ENCODE measurements at regions not wholly inside any gene's neighbourhood (a gene's known extent, or its start where the extent isn't known, plus 50 kb on each side); places are given as distances from the start of the nearest gene placed in this dataset.

- H3K9me3 ChIP-seq (replicated peaks; ENCODE audit: control insufficient read depth, low read depth, low read length): no peaks in the 10 kb centered on the region
- WGBS (ENCODE audit: insufficient coverage): no CpG with 5 or more reads among the region's 3 CpGs
- DNase-seq: no peak
- no peak overlapping the region for H3K27ac ChIP-seq (ENCODE audit: low read length)
- H3K4me1 ChIP-seq (ENCODE audit: control insufficient read depth, insufficient read depth, low read length): no peaks in the 10 kb centered on the region
- H3K4me3 ChIP-seq (ENCODE audit: low read length): no peak overlapping the region
- no peaks in the 10 kb centered on the region for H3K36me3 ChIP-seq (ENCODE audit: control insufficient read depth, insufficient read depth, low read length)
- H3K27me3 ChIP-seq (ENCODE audit: control insufficient read depth, insufficient read depth, low read length): no peaks in the 10 kb centered on the region
Measured at GRCh38 chr1:187872550-187872949, 1043.8 kb downstream of the PLA2G4A start.

GRCh38 chr1:187873126-187873525 is 1044.4 kb downstream of the PLA2G4A start:
- no CpG with 5 or more reads among the region's 2 CpGs for WGBS (ENCODE audit: insufficient coverage)
- DNase-seq: no peak
- Histone ChIP-seq H3K27ac (ENCODE audit: low read length) (no peak overlapping the region), H3K4me1 (ENCODE audit: control insufficient read depth, insufficient read depth, low read length) (no peaks in the 10 kb centered on the region), H3K36me3 (ENCODE audit: control insufficient read depth, insufficient read depth, low read length) (no peaks in the 10 kb centered on the region), H3K9me3 (replicated peaks; ENCODE audit: control insufficient read depth, low read depth, low read length) (no peaks in the 10 kb centered on the region), H3K4me3 (ENCODE audit: low read length) (no peak overlapping the region), H3K27me3 (ENCODE audit: control insufficient read depth, insufficient read depth, low read length) (no peaks in the 10 kb centered on the region)

GRCh38 chr1:187876775-187877174 is 1048.0 kb downstream of the PLA2G4A start:
- no peaks in the 10 kb centered on the region for H3K9me3 ChIP-seq (replicated peaks; ENCODE audit: control insufficient read depth, low read depth, low read length)
- DNase-seq: no peak
- H3K4me1 ChIP-seq (ENCODE audit: control insufficient read depth, insufficient read depth, low read length): no peaks in the 10 kb centered on the region
- WGBS (ENCODE audit: insufficient coverage): 100% methylated on average over 2 of the region's 2 CpGs
- no peak overlapping the region for H3K4me3 ChIP-seq (ENCODE audit: low read length)
- H3K27me3 ChIP-seq (ENCODE audit: control insufficient read depth, insufficient read depth, low read length): no peaks in the 10 kb centered on the region
- H3K36me3 ChIP-seq (ENCODE audit: control insufficient read depth, insufficient read depth, low read length): no peaks in the 10 kb centered on the region
- H3K27ac ChIP-seq (ENCODE audit: low read length): no peak overlapping the region

GRCh38 chr1:187877220-187877619 is 1048.5 kb downstream of the PLA2G4A start:
- no peak for DNase-seq
- no peaks in the 10 kb centered on the region for H3K27me3 ChIP-seq (ENCODE audit: control insufficient read depth, insufficient read depth, low read length)
- no peaks in the 10 kb centered on the region for H3K36me3 ChIP-seq (ENCODE audit: control insufficient read depth, insufficient read depth, low read length)
- no CpG with 5 or more reads among the region's 5 CpGs for WGBS (ENCODE audit: insufficient coverage)
- no peak overlapping the region for H3K27ac ChIP-seq (ENCODE audit: low read length)
- H3K4me1 ChIP-seq (ENCODE audit: control insufficient read depth, insufficient read depth, low read length): no peaks in the 10 kb centered on the region
- no peak overlapping the region for H3K4me3 ChIP-seq (ENCODE audit: low read length)
- H3K9me3 ChIP-seq (replicated peaks; ENCODE audit: control insufficient read depth, low read depth, low read length): no peaks in the 10 kb centered on the region

- 100% methylated on average over 2 of the region's 8 CpGs for WGBS (ENCODE audit: insufficient coverage)
- no peak for DNase-seq
- no peak overlapping the region for H3K27ac ChIP-seq (ENCODE audit: low read length)
- no peaks in the 10 kb centered on the region for H3K9me3 ChIP-seq (replicated peaks; ENCODE audit: control insufficient read depth, low read depth, low read length)
- H3K4me3 ChIP-seq (ENCODE audit: low read length): no peak overlapping the region
- H3K4me1 ChIP-seq (ENCODE audit: control insufficient read depth, insufficient read depth, low read length): no peaks in the 10 kb centered on the region
- no peaks in the 10 kb centered on the region for H3K27me3 ChIP-seq (ENCODE audit: control insufficient read depth, insufficient read depth, low read length)
- H3K36me3 ChIP-seq (ENCODE audit: control insufficient read depth, insufficient read depth, low read length): no peaks in the 10 kb centered on the region
Measured at GRCh38 chr1:187878883-187879282, 1050.1 kb downstream of the PLA2G4A start.

GRCh38 chr1:187883356-187883755 is 1054.6 kb downstream of the PLA2G4A start:
- H3K4me1 ChIP-seq (ENCODE audit: control insufficient read depth, insufficient read depth, low read length): no peaks in the 10 kb centered on the region
- no peak overlapping the region for H3K4me3 ChIP-seq (ENCODE audit: low read length)
- no CpG with 5 or more reads among the region's 2 CpGs for WGBS (ENCODE audit: insufficient coverage)
- no peaks in the 10 kb centered on the region for H3K27me3 ChIP-seq (ENCODE audit: control insufficient read depth, insufficient read depth, low read length)
- no peak overlapping the region for H3K27ac ChIP-seq (ENCODE audit: low read length)
- H3K9me3 ChIP-seq (replicated peaks; ENCODE audit: control insufficient read depth, low read depth, low read length): no peaks in the 10 kb centered on the region
- no peaks in the 10 kb centered on the region for H3K36me3 ChIP-seq (ENCODE audit: control insufficient read depth, insufficient read depth, low read length)
- no peak for DNase-seq

- H3K27ac ChIP-seq (ENCODE audit: low read length): no peak overlapping the region
- no peak for DNase-seq
- no peaks in the 10 kb centered on the region for H3K9me3 ChIP-seq (replicated peaks; ENCODE audit: control insufficient read depth, low read depth, low read length)
- H3K27me3 ChIP-seq (ENCODE audit: control insufficient read depth, insufficient read depth, low read length): no peaks in the 10 kb centered on the region
- no peaks in the 10 kb centered on the region for H3K4me1 ChIP-seq (ENCODE audit: control insufficient read depth, insufficient read depth, low read length)
- no peaks in the 10 kb centered on the region for H3K36me3 ChIP-seq (ENCODE audit: control insufficient read depth, insufficient read depth, low read length)
- no peak overlapping the region for H3K4me3 ChIP-seq (ENCODE audit: low read length)
- 33% methylated on average over 2 of the region's 4 CpGs for WGBS (ENCODE audit: insufficient coverage)
Measured at GRCh38 chr1:187891993-187892682, 1063.4 kb downstream of the PLA2G4A start.

GRCh38 chr1:187892683-187893039 is 1063.9 kb downstream of the PLA2G4A start:
- no peaks in the 10 kb centered on the region for H3K4me1 ChIP-seq (ENCODE audit: control insufficient read depth, insufficient read depth, low read length)
- H3K27me3 ChIP-seq (ENCODE audit: control insufficient read depth, insufficient read depth, low read length): no peaks in the 10 kb centered on the region
- H3K27ac ChIP-seq (ENCODE audit: low read length): no peak overlapping the region
- H3K9me3 ChIP-seq (replicated peaks; ENCODE audit: control insufficient read depth, low read depth, low read length): no peaks in the 10 kb centered on the region
- H3K36me3 ChIP-seq (ENCODE audit: control insufficient read depth, insufficient read depth, low read length): no peaks in the 10 kb centered on the region
- H3K4me3 ChIP-seq (ENCODE audit: low read length): no peak overlapping the region
- no peak for DNase-seq

- no peak for DNase-seq
- Histone ChIP-seq H3K4me3 (ENCODE audit: low read length) (no peak overlapping the region), H3K4me1 (ENCODE audit: control insufficient read depth, insufficient read depth, low read length) (no peaks in the 10 kb centered on the region), H3K9me3 (replicated peaks; ENCODE audit: control insufficient read depth, low read depth, low read length) (no peaks in the 10 kb centered on the region), H3K27me3 (ENCODE audit: control insufficient read depth, insufficient read depth, low read length) (no peaks in the 10 kb centered on the region), H3K27ac (ENCODE audit: low read length) (no peak overlapping the region), H3K36me3 (ENCODE audit: control insufficient read depth, insufficient read depth, low read length) (no peaks in the 10 kb centered on the region)
- WGBS (ENCODE audit: insufficient coverage): no CpG with 5 or more reads among the region's 2 CpGs
Measured at GRCh38 chr1:187893471-187893870, 1064.7 kb downstream of the PLA2G4A start.

- Histone ChIP-seq H3K9me3 (replicated peaks; ENCODE audit: control insufficient read depth, low read depth, low read length) (no peaks in the 10 kb centered on the region), H3K36me3 (ENCODE audit: control insufficient read depth, insufficient read depth, low read length) (no peaks in the 10 kb centered on the region), H3K4me3 (ENCODE audit: low read length) (no peak overlapping the region), H3K27me3 (ENCODE audit: control insufficient read depth, insufficient read depth, low read length) (no peaks in the 10 kb centered on the region), H3K27ac (ENCODE audit: low read length) (no peak overlapping the region), H3K4me1 (ENCODE audit: control insufficient read depth, insufficient read depth, low read length) (no peaks in the 10 kb centered on the region)
- WGBS (ENCODE audit: insufficient coverage): no CpG with 5 or more reads among the region's 3 CpGs
- no peak for DNase-seq
Measured at GRCh38 chr1:187894349-187894748, 1065.6 kb downstream of the PLA2G4A start.

- no peak for DNase-seq
- WGBS (ENCODE audit: insufficient coverage): no CpG with 5 or more reads among the region's 1 CpG
- no peak overlapping the region for H3K4me3 ChIP-seq (ENCODE audit: low read length)
- H3K9me3 ChIP-seq (replicated peaks; ENCODE audit: control insufficient read depth, low read depth, low read length): no peaks in the 10 kb centered on the region
- no peaks in the 10 kb centered on the region for H3K4me1 ChIP-seq (ENCODE audit: control insufficient read depth, insufficient read depth, low read length)
- H3K27ac ChIP-seq (ENCODE audit: low read length): no peak overlapping the region
- H3K36me3 ChIP-seq (ENCODE audit: control insufficient read depth, insufficient read depth, low read length): no peaks in the 10 kb centered on the region
- no peaks in the 10 kb centered on the region for H3K27me3 ChIP-seq (ENCODE audit: control insufficient read depth, insufficient read depth, low read length)
Measured at GRCh38 chr1:187903223-187903622, 1074.5 kb downstream of the PLA2G4A start.

Measured in muscle of leg (tissue), 3 donors.